ENCODE measurements at regions not wholly inside any gene's neighbourhood (a gene's known extent, or its start where the extent isn't known, plus 50 kb on each side); places are given as distances from the start of the nearest gene placed in this dataset.

DNA sequence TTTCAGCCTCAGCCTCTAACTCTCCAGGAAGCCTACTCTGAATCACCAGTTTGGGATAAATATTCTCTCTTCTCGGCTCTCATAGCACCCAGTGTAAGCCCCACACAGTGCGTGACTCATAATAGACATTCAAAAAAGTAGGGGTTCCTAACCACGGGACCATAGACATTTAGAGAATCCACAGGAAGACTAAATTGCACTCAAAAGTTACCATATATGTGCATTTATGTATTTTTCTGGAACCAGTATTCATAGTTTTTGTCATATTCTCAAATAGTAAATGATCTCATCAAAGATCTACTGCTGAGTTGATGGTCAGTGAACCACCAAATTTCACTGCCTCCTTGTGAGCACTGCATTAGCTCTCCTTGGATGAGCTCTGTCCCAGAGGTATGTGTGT lies 625.7 kb downstream of the SMARCA1 start:
- H3K4me3 ChIP-seq (ENCODE audit: low read depth, low read length), result no peak overlapping the region
- H3K9ac ChIP-seq (ENCODE audit: low read depth, low read length), result no peak overlapping the region
- no peaks in the 10 kb centered on the region for H3K9me3 ChIP-seq (ENCODE audit: control insufficient read depth, insufficient read depth, low read length)
- H3K27ac ChIP-seq (ENCODE audit: low read depth, low read length), result no peak overlapping the region
- no peaks in the 10 kb centered on the region for H3K4me1 ChIP-seq (ENCODE audit: control insufficient read depth, insufficient read depth, low read length)
- H3K36me3 ChIP-seq (ENCODE audit: control insufficient read depth, insufficient read depth, low read length), result no peaks in the 10 kb centered on the region
- no peaks in the 10 kb centered on the region for H3K27me3 ChIP-seq (ENCODE audit: control insufficient read depth, insufficient read depth, low read length)

- Histone ChIP-seq H3K9me3 (ENCODE audit: control insufficient read depth, insufficient read depth, low read length) (no peaks in the 10 kb centered on the region), H3K9ac (ENCODE audit: low read depth, low read length) (no peak overlapping the region), H3K4me3 (ENCODE audit: low read depth, low read length) (no peak overlapping the region), H3K27ac (ENCODE audit: low read depth, low read length) (no peak overlapping the region), H3K4me1 (ENCODE audit: control insufficient read depth, insufficient read depth, low read length) (no peaks in the 10 kb centered on the region), H3K27me3 (ENCODE audit: control insufficient read depth, insufficient read depth, low read length) (no peaks in the 10 kb centered on the region), H3K36me3 (ENCODE audit: control insufficient read depth, insufficient read depth, low read length) (no peaks in the 10 kb centered on the region)
Measured at GRCh38 chrX:128891554-128891953, 631.7 kb downstream of the SMARCA1 start.

DNA sequence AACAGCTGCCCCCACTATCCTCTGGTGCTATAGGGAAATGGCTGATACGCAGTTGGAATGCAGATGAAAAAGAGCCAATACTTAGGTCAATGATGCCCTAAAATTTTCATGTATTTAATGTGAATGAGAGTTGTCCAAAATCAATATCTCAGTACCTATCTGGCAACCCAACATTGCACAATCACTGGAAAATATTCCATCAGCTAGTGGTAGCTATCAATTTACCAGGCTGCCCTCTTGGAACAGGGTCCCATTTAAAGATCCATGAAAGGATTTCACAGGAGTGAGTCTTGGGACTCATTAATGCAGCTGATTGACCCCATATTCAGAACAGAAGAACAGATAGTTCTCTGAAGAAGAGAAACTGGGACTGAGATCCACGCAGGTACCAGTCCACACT lies 638.9 kb downstream of the SMARCA1 start:
- Histone ChIP-seq H3K9ac (ENCODE audit: low read depth, low read length) (no peak overlapping the region), H3K4me1 (ENCODE audit: control insufficient read depth, insufficient read depth, low read length) (no peaks in the 10 kb centered on the region), H3K4me3 (ENCODE audit: low read depth, low read length) (no peak overlapping the region), H3K9me3 (ENCODE audit: control insufficient read depth, insufficient read depth, low read length) (no peaks in the 10 kb centered on the region), H3K36me3 (ENCODE audit: control insufficient read depth, insufficient read depth, low read length) (no peaks in the 10 kb centered on the region), H3K27me3 (ENCODE audit: control insufficient read depth, insufficient read depth, low read length) (peaks cover 5% of the 10 kb centered on the region; the same call in 1 of the 2 replicates), H3K27ac (ENCODE audit: low read depth, low read length) (no peak overlapping the region)

DNA sequence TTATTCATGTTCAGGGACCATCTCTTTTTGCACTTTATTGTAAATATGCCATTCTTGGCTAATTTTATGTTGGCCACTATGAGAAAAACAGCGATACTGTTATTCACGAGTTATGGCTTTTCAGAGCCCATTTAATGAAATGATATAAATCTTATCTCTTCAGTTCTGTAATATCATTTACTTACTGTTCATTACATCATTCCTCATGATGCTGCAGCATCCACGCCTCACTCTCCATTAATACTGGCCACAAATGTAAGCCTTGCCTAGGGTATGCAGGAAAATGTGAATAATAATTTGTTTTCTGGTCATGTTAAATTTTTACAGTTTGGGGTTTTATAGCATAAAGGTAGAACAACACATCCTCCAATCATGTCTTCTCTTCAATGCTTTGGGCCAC lies 639.6 kb downstream of the SMARCA1 start:
- no peaks in the 10 kb centered on the region for H3K4me1 ChIP-seq (ENCODE audit: control insufficient read depth, insufficient read depth, low read length)
- H3K4me3 ChIP-seq (ENCODE audit: low read depth, low read length), result no peak overlapping the region
- H3K36me3 ChIP-seq (ENCODE audit: control insufficient read depth, insufficient read depth, low read length), result no peaks in the 10 kb centered on the region
- no peak overlapping the region for H3K9ac ChIP-seq (ENCODE audit: low read depth, low read length)
- H3K9me3 ChIP-seq (ENCODE audit: control insufficient read depth, insufficient read depth, low read length), result no peaks in the 10 kb centered on the region
- no peak overlapping the region for H3K27ac ChIP-seq (ENCODE audit: low read depth, low read length)
- H3K27me3 ChIP-seq (ENCODE audit: control insufficient read depth, insufficient read depth, low read length), result peaks cover 5% of the 10 kb centered on the region; the same call in 1 of the 2 replicates

GRCh38 chrX:128870361-128870760 lies 652.9 kb downstream of the SMARCA1 start:
- Histone ChIP-seq H3K4me3 (ENCODE audit: low read depth, low read length) (no peak overlapping the region), H3K9me3 (ENCODE audit: control insufficient read depth, insufficient read depth, low read length) (no peaks in the 10 kb centered on the region), H3K27ac (ENCODE audit: low read depth, low read length) (no peak overlapping the region), H3K4me1 (ENCODE audit: control insufficient read depth, insufficient read depth, low read length) (no peaks in the 10 kb centered on the region), H3K27me3 (ENCODE audit: control insufficient read depth, insufficient read depth, low read length) (no peaks in the 10 kb centered on the region), H3K36me3 (ENCODE audit: control insufficient read depth, insufficient read depth, low read length) (no peaks in the 10 kb centered on the region), H3K9ac (ENCODE audit: low read depth, low read length) (no peak overlapping the region)

DNA sequence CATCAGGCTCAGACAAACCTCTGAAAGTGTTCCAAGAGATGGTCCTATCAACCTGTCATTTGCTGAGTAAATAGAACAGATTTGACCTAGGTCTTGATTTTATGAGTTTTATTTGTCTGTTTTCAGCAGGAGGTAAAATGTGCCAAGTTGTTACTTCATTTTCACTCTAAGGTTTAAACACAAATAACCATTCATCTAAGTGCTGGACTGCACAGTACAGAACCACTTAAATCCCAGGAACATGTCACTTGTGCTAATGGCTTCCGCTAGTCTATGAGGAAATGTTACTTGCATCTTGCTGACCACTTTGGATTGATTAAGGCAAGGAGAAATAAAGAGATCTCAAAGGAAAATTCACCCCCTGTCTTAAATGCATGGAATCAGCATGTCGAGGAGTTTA lies 660.7 kb downstream of the SMARCA1 start:
- H3K4me3 ChIP-seq (ENCODE audit: low read depth, low read length), result no peak overlapping the region
- H3K27ac ChIP-seq (ENCODE audit: low read depth, low read length), result no peak overlapping the region
- H3K36me3 ChIP-seq (ENCODE audit: control insufficient read depth, insufficient read depth, low read length), result no peaks in the 10 kb centered on the region
- no peaks in the 10 kb centered on the region for H3K9me3 ChIP-seq (ENCODE audit: control insufficient read depth, insufficient read depth, low read length)
- H3K27me3 ChIP-seq (ENCODE audit: control insufficient read depth, insufficient read depth, low read length), result no peaks in the 10 kb centered on the region
- H3K9ac ChIP-seq (ENCODE audit: low read depth, low read length), result no peak overlapping the region
- H3K4me1 ChIP-seq (ENCODE audit: control insufficient read depth, insufficient read depth, low read length), result peaks cover 27% of the 10 kb centered on the region

DNA sequence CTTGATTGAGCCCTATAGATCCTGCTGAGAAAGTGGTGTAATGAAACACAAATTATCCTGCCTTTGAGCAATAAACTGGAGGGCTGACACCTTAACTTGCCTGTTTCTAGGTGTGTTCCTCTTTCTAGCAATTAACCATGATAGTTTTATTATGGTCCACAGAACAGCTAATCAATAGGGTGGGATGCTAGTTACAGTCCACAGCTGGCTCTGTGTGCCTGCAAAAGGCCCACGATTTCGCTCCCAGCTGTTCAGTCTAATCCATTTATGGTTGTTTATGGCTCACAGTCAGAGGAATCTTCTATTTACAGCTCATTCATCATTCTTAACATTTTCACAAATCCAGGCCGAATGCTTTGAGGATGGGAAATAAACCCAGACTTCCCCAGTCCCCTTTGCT lies 674.9 kb downstream of the SMARCA1 start:
- Histone ChIP-seq H3K9ac (ENCODE audit: low read depth, low read length) (no peak overlapping the region), H3K4me1 (ENCODE audit: control insufficient read depth, insufficient read depth, low read length) (no peaks in the 10 kb centered on the region), H3K27ac (ENCODE audit: low read depth, low read length) (no peak overlapping the region), H3K4me3 (ENCODE audit: low read depth, low read length) (no peak overlapping the region), H3K36me3 (ENCODE audit: control insufficient read depth, insufficient read depth, low read length) (no peaks in the 10 kb centered on the region), H3K27me3 (ENCODE audit: control insufficient read depth, insufficient read depth, low read length) (no peaks in the 10 kb centered on the region), H3K9me3 (ENCODE audit: control insufficient read depth, insufficient read depth, low read length) (no peaks in the 10 kb centered on the region)

- no peaks in the 10 kb centered on the region for H3K27me3 ChIP-seq (ENCODE audit: control insufficient read depth, insufficient read depth, low read length)
- H3K4me1 ChIP-seq (ENCODE audit: control insufficient read depth, insufficient read depth, low read length), result no peaks in the 10 kb centered on the region
- no peaks in the 10 kb centered on the region for H3K36me3 ChIP-seq (ENCODE audit: control insufficient read depth, insufficient read depth, low read length)
- H3K4me3 ChIP-seq (ENCODE audit: low read depth, low read length), result no peak overlapping the region
- no peak overlapping the region for H3K9ac ChIP-seq (ENCODE audit: low read depth, low read length)
- H3K27ac ChIP-seq (ENCODE audit: low read depth, low read length), result no peak overlapping the region
- no peaks in the 10 kb centered on the region for H3K9me3 ChIP-seq (ENCODE audit: control insufficient read depth, insufficient read depth, low read length)
Measured at GRCh38 chrX:128846385-128846784, 676.9 kb downstream of the SMARCA1 start.

GRCh38 chrX:128818690-128819089 lies 704.6 kb downstream of the SMARCA1 start:
- Histone ChIP-seq H3K4me3 (ENCODE audit: low read depth, low read length) (no peak overlapping the region), H3K27ac (ENCODE audit: low read depth, low read length) (no peak overlapping the region), H3K4me1 (ENCODE audit: control insufficient read depth, insufficient read depth, low read length) (peaks cover 10% of the 10 kb centered on the region; the same call in 1 of the 2 replicates), H3K27me3 (ENCODE audit: control insufficient read depth, insufficient read depth, low read length) (no peaks in the 10 kb centered on the region), H3K9me3 (ENCODE audit: control insufficient read depth, insufficient read depth, low read length) (no peaks in the 10 kb centered on the region), H3K9ac (ENCODE audit: low read depth, low read length) (no peak overlapping the region), H3K36me3 (ENCODE audit: control insufficient read depth, insufficient read depth, low read length) (no peaks in the 10 kb centered on the region)

- Histone ChIP-seq H3K27ac (ENCODE audit: low read depth, low read length) (no peak overlapping the region), H3K27me3 (ENCODE audit: control insufficient read depth, insufficient read depth, low read length) (no peaks in the 10 kb centered on the region), H3K4me3 (ENCODE audit: low read depth, low read length) (no peak overlapping the region), H3K9me3 (ENCODE audit: control insufficient read depth, insufficient read depth, low read length) (no peaks in the 10 kb centered on the region), H3K9ac (ENCODE audit: low read depth, low read length) (no peak overlapping the region), H3K4me1 (ENCODE audit: control insufficient read depth, insufficient read depth, low read length) (0 out of 2 replicates have a peak, but pooled peaks cover 1% of the 10 kb centered on the region), H3K36me3 (ENCODE audit: control insufficient read depth, insufficient read depth, low read length) (no peaks in the 10 kb centered on the region)
Measured at GRCh38 chrX:128816919-128817318, 706.4 kb downstream of the SMARCA1 start.

- H3K9me3 ChIP-seq (ENCODE audit: control insufficient read depth, insufficient read depth, low read length), result peaks cover 14% of the 10 kb centered on the region
- no peak overlapping the region for H3K4me3 ChIP-seq (ENCODE audit: low read depth, low read length)
- no peaks in the 10 kb centered on the region for H3K4me1 ChIP-seq (ENCODE audit: control insufficient read depth, insufficient read depth, low read length)
- H3K27me3 ChIP-seq (ENCODE audit: control insufficient read depth, insufficient read depth, low read length), result no peaks in the 10 kb centered on the region
- no peak overlapping the region for H3K9ac ChIP-seq (ENCODE audit: low read depth, low read length)
- H3K36me3 ChIP-seq (ENCODE audit: control insufficient read depth, insufficient read depth, low read length), result no peaks in the 10 kb centered on the region
- no peak overlapping the region for H3K27ac ChIP-seq (ENCODE audit: low read depth, low read length)
Measured at GRCh38 chrX:128807367-128807766, 715.9 kb downstream of the SMARCA1 start.

- H3K36me3 ChIP-seq (ENCODE audit: control insufficient read depth, insufficient read depth, low read length), result no peaks in the 10 kb centered on the region
- H3K9me3 ChIP-seq (ENCODE audit: control insufficient read depth, insufficient read depth, low read length), result peaks cover 14% of the 10 kb centered on the region
- H3K27me3 ChIP-seq (ENCODE audit: control insufficient read depth, insufficient read depth, low read length), result no peaks in the 10 kb centered on the region
- no peak overlapping the region for H3K9ac ChIP-seq (ENCODE audit: low read depth, low read length)
- no peak overlapping the region for H3K27ac ChIP-seq (ENCODE audit: low read depth, low read length)
- 0 out of 2 replicates have a peak, but pooled peaks cover 3% of the 10 kb centered on the region for H3K4me1 ChIP-seq (ENCODE audit: control insufficient read depth, insufficient read depth, low read length)
- no peak overlapping the region for H3K4me3 ChIP-seq (ENCODE audit: low read depth, low read length)
Measured at GRCh38 chrX:128805236-128805635, 718.1 kb downstream of the SMARCA1 start.

All from HUES48 (cell line).